Left lobe of liver (tissue), 2 donors: ENCODE measurements at regions not wholly inside any gene's neighbourhood (a gene's known extent, or its start where the extent isn't known, plus 50 kb on each side); places are given as distances from the start of the nearest gene placed in this dataset.
A peak's percentile ranks its signal among the peaks of the same experiment; 100 is the strongest.

Experiments used
- ATAC-seq: fragments of 200-7000 bp; cut with Tn5 transposase; one replicate; pipeline ENCODE4 v1.9.1; 2020; ENCODE audit warnings: mild to moderate bottlenecking, moderate library complexity
- DNase-seq: peaks from one replicate; pipeline ENCODE4 v3.0.0-alpha.2; 2020; ENCODE audit warnings: low spot score
- donor health status: DM: no; HTN: no; CAD: no; lungs with moderate emphysema.
- donor health status: DM: no; HTN: yes; CAD: no.

DNA sequence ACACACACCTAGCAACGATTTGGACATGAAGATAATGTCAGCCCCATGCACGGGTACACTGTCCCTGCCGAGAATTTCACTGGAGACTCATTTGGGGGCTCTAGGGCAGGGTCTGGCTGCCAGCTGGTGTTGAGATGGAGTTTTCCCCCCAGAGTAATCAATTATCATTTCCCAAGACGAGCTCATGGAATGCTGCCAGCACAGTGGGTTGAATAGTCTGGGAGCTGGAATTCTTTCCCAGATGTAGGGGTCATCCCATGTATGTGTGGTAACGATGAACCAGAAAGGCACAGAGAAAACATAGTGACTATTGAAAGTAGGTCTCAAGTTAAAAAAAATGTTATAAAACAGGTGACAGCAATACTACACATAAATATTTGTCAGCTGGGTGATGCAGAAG, 579.9 kb downstream of the MAFB start:
- DNase-seq = no peak
- ATAC-seq = no peak

DNA sequence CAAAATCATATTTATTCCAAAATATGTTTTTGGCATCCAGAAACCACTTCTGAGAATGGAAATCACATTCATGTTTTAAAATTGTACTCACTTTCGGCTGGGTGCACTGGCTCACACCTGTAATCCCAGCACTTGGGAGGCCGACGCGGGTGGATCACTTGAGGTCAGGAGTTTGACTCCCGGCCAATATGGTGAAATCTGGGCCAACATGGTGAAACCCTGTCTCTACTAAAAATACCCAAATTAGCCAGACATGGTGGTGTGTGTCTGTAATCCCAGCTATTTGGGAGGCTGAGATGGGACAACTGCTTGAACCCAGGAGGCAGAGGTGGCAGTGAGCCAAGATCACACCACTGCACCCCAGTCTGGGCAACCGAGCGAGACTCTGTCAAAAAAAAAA, 580.7 kb downstream of the MAFB start:
- DNase-seq (no peak), ATAC-seq (peak; percentile 45)

DNA sequence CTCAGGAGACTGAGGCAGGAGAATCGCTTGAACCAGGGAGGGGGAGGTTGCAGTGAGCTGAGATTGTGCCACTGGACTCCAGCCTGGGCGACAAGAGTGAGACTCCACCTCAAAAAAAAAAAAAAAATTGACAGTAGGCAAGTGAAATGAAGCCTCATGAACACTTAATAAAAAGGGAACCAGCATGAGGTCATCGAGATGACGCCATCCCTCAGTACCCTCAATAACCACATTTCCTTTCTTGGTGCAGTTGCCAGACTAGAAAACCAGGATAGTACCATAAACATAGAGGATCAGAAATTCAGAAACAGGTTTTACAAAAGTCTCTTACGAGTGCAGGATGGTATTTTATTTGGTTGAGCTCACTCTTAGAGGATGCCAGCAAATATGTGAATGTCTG, 584.1 kb downstream of the MAFB start:
- DNase-seq (no peak), ATAC-seq (no peak)

DNA sequence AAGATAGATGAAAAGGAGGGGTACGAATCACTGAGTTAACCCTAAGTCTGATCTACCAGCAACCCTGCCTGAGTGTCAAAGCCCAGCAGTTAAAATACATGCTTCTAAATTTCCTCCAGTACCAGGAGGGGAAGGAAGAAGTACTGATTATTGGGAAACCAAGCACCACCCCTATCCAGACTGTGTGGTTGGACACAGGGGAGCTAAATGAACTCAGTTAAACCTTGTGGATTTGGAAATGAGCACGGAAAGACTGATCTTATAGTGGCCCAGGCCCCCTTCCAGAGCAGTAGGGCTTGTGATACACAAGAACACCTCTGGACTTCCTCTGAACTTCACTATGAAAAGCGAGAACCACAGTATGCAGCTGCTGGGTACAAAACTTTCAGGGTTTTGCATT, 585.6 kb downstream of the MAFB start:
- DNase-seq (no peak), ATAC-seq (peak; percentile 23)

DNA sequence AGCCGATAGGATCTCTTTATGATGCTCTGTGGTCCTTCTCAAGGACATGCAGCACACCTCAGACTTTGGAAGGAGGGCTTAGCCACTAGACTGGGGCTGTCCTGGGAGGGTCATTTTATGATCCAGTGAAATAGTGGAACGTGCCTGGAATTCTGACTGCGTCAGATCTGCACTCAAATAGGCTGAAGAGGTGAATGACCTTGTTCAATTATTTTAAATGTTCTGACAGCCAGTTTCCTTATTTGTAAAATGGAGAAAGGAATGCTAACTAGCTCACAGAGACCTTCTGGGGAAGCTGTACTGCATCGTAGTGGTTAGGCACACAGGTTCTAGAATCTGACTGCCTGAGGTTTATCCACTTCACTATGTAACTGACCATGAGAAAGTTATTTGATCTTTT, 587.5 kb downstream of the MAFB start:
- ATAC-seq = no peak

DNA sequence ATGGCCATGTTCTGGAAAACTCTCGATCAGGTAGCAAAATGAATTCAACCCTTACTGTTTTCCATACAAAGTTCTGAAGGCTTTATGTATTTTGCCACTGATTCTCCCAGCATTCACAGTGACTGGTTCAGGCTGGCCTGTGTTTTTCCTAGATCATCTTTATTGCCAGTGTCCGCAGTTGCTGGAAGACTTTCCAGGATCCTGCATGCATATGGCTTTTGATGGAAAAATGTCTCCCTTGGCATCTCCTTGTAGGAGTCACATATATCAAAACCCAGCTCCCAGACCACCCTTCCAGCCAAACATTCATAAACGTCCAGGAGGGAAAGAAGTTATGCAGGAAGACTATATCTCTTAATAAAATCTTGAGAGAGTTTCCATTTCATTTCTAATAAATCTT, 588.8 kb downstream of the MAFB start:
- no peak for ATAC-seq
- no peak for DNase-seq

More for the DNA sequence above, 587.5 kb downstream of the MAFB start:
- no peak for DNase-seq

DNA sequence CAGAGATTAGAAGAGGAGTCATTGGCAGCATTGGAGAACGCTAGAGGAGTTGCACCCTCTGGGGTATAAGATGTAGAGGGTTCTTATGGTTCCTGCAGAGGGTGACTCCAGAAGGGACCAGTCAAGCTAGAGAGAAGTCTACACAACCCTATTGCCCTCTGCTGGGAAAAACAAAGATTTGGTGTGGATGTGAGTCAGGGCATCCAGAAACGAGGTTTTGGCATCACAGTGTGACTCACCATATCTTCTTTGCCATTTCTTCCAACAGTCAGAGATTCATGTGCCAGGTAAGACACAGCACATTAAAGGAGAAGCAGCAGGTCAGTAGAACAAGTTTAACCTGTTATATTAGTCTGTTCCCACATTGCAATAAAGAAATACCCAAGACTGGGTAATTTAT, 598.8 kb downstream of the MAFB start:
- ATAC-seq (no peak), DNase-seq (no peak)

DNA sequence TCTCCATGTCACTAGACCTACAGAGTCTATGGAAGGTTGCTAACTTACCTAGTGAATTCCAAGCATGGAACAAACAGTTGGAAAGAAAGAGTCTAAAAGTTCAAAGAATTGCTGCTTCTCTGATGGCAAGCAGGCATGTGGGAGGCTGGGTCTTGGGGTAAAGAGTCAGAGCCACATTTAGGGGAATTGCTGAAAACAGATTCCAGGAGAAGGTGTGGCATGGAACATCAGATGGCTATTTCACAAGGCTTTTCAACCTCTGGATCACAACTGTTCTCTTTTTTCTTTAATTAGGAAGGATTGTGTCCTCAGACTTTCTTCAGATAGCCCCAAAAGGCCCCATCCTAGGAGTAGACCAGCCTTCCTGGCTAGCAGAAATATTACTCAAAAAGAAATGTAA, 601.5 kb downstream of the MAFB start:
- ATAC-seq = no peak
- DNase-seq = no peak

DNA sequence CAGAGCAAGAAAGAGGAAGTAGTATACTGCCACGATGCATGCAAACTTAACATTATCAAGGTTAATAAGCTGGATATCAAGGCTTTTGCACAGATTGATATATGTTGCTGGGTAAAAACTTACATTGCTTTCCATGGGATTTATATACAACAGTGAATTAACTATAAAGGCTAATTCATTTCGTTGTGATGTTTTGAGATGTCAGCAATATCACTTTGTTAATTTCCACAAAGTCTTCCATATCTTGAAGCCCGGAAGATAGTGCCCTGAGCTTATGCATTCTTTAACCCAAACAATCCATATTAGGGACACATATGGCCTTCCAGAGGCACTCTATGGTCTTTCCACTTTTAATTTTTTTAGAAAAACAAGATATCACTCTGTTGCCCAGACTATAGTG, 603.5 kb downstream of the MAFB start:
- ATAC-seq (no peak), DNase-seq (no peak)

DNA sequence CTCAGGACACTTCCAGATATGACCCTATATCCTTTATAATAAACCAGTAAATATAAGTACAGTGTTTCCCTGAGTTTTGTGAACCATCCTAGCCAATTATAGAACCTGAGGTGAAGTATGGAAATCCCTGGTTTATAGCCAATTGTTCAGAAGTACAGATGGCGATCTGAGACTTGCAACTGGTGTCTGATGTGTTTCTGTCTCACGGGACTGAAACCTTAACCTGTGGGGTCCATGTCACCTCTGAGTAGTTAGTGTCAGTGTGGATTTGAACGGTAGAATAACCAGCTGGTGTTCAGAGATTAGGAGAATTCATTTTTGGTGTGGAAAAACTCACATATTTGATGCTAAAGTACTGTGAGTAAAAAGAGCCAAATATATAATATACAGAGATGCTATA, 606.6 kb downstream of the MAFB start:
- DNase-seq (no peak), ATAC-seq (no peak)

DNA sequence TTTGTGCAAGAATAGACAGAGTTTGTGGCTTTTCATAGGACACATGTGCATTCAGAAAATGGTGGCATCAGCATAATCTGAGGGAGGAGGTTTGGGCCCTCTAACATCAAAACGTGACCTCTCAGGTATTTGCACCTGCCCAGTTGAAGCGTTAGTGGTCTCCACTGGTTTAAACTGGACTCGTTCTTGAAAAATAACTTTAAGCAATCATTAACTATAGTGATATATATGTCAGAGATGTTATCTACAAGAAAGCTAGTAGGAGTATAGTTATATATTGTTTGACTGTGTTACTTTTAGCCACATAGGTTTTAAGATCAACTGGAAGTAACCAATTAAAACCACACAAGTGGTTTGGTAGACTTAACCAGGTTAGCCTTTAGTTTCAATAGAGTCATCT, 607.4 kb downstream of the MAFB start:
- DNase-seq (no peak), ATAC-seq (no peak)

DNA sequence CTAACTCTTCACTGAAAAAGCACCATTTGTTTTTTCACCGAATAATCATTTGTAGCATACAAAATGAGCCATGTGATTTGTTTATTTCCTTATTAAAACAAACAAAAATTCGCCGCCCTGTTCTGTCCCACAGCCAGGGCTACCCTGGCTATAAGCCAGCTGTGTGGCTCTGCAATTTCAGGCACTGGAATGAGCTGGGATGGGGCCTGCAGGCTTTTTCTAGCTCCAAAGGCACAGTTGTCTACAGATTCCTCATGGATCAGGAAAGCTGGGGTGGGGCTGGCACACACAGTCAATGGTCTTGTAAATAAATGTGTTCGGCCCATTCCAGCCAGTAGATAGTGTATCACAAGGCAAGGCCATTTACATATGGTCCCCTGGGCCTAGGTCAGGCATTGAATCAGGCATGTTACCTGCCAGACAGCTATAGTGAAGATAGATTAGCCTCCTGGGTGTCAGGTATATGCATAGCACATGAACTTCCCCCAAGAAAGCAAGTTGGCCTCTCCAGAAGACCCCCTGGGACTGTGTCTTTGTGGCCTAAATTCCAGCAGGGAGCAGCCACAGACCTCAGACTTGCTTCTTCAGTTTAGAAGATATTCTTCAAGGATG, 608.9 kb downstream of the MAFB start:
- peak; percentile 50 for ATAC-seq
- no peak for DNase-seq

DNA sequence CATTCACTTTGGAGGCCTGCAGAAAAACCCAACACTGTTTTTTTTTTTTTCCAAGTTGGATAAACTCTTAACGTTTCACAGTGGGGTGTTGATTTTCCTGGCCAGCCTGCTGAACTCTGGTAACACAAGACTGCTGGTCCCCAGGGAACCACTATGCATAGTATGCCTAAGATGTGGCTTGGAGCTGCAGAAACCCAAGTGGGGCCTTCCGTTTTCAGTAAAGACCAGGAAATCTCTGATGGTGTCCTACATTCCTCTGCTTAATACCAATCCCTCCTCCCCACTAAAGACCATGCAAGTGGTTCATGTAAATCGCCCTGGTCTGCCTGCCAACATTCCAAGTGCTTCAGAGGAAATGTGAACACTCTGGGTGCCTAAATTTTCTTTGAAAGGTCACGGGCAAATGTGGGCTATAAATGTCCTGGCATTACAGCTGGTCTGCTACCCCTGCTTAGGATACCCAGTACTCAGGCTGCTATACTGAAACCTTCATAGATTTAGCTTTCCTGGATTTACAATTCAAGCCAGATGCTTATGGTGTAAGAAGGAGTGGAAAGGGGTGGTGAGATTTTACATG, 615.4 kb downstream of the MAFB start:
- ATAC-seq (no peak), DNase-seq (no peak)

DNA sequence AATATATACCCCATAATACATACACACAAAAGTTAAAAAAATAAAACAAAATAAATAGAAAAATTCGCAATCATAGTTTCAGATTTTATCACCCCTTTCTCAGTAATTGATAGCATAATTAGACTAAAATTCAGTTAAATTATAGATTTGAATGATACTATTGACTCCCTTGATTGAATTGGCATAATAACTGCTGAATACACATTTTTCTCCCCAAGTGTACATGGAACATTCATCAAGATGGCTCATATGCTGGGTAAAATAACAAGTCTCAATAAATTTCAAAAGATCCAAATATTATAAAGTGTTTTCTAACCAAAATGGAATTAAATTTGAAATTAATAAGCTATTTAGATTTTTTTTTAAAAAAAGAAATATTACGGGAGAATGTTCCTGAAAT, 616.1 kb downstream of the MAFB start:
- no peak for DNase-seq
- no peak for ATAC-seq

DNA sequence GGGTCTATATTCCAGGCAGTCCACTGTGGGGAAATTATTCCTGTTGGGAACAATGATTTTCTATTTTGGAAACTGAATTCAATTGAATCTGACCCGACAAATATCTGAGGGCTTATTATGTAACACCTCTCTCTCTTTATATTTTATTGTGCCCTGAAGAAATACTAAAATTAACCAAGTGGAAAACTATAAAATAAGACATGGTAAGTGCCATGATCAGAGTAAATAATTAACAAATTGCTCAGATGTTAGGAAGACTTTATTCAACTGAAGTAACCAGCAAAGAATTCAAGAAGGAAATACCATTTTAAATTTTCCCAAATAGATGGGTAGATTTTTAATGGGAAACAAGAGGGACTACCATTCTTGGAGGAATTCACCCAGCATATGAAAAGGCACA, 632.9 kb downstream of the MAFB start:
- ATAC-seq = no peak
- DNase-seq = no peak

DNA sequence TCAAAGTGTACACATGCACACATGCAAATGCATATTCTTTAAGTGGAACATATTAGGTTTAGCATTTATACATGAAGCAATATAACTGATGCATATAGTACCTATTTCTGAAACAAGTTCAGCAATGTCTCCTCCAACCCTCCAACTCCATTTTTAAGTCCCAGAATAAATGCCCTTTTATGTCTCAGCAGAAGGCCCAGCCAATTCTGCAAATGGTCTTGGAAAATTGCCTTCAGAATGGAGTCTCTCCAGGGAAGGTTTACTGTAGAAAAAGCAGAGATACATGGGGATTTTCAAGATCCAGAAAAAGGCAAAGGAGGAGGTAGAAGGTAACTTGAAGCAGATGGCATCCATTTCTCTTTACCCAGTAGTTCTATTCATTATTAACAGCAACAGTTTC, 633.3 kb downstream of the MAFB start:
- ATAC-seq = no peak

DNA sequence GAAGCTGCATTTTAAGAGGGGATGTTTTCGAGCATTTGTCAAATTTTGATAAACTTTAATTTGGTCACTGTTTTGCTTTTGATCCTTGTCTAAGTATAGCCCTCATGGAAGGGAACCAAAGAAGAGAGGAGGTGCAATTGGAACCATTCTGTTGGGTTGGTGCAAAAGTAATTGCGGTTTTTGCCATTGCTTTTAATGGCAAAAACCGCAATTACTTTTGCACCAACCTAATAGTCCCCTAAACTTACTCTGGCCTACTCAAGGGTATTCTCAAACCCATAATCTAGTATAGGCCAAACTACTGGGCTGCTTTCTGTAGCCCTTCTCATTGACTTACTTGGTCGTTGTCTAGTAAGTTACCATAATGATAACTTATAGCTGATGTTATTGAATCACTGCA, 634.7 kb downstream of the MAFB start:
- DNase-seq = no peak
- no peak for ATAC-seq

More for the DNA sequence above, 633.3 kb downstream of the MAFB start:
- no peak for DNase-seq

DNA sequence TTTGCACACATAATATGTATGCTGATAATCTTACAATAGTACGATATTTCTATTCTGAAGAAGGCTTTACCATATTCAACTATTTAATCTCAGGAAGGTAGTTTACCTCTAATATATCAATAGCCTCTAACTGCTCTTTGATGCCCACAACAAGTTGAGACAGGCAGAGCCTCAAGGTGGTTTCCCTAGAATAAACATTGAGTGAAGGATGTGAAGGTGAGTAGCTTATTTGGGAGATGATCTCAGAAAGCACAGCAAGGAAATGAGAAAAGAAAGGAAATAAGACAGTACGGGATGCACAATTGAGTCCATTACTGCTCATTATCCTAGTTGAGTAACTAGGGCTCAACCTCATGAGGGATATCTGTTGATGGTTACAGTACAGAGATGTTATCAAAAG, 638.4 kb downstream of the MAFB start:
- no peak for ATAC-seq
- DNase-seq = no peak

DNA sequence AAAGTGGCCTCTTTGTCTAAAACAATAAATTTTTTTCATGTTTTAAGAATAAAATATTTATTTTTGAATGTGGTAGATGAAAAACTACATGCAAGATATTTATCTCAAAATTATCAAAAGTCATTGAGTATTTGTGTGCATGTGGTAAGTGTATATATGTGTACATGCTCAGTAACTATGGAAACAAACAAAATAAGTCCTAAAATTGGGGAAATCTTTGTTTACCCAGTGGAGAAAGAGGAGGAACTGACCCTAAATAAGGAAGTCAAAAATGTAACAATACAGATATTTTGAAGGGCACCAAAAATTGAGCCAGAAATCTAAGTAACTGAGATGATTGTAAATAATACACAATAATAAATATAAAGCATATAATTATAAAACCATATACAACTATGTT, 639.2 kb downstream of the MAFB start:
- no peak for DNase-seq
- ATAC-seq = no peak

DNA sequence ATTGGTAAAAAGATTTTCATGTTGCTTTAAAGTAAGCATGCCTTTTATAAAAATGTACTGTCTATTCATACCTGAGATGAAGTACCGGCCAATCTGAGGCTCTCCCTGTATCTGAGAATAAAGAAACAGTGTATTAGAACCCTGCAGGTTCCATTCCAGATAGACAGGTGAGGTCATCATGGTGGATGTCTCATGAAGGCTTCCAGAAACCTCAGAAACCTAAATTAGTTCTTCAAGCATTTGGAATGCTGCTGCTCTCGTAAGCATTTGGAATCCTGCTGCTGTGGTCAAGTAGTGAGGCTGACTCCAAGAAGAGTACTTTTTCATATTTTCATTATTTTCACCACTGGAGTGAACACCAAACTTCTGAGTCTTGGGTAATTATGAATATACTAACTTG, 642.3 kb downstream of the MAFB start:
- DNase-seq (no peak), ATAC-seq (no peak)

DNA sequence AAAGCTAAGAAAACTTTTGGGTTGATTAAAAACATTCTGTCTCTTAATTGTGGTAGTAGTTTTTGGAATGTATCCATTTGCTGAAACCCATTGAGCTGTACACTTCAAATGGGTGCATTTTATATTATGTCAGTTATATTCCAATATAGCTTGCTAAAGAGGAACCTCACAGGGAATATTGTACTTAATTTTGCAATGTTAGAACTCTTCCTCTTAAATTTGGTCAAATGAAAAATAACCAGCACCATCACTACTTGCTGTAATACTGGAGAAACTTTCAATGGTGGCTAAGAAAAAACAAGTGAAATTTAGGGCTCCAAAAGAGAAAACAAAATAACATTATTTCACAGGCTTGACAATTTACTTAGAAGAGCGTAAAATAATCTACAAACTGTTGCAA, 651.5 kb downstream of the MAFB start:
- DNase-seq = no peak
- no peak for ATAC-seq

DNA sequence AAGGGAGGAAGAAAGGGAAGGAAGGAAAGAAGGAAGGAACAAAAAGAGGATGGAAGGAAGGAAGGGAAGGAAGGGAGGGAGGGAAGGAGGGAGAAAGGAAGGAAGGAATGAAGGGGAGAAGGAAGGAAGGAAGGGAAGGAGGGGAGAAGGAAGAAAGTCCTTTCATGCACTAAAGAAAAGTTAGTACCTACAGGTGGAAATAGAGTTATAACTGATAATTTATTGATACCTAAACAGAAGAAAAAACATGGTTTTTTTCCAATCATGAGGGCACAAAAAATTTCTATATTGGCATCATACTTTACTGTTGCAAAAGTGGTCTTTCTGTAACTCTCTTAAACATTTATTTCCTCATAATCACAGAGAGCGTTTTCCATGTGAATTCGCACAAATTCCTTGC, 659.4 kb downstream of the MAFB start:
- DNase-seq (no peak), ATAC-seq (no peak)

DNA sequence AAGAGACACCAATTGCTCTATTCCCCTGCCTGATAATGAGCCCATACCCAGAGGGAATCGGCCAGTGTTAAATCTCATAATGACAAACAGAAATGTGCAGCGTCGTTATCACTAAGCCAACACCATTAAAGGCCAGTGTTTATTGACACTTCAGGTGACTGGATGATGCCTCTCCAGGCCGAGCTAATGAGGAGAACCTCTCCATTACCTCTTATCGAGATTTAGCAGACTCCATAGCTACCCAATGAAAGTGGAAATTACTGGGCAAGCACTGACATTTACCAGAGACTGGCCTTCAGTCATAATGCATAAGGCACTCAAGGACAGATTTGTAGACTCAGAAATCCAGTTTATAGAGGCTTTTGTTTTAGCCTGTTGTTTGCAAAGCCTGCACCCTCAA, 669.5 kb downstream of the MAFB start:
- DNase-seq = no peak
- no peak for ATAC-seq
